H1 (cell line): ENCODE measurements at regions not wholly inside any gene's neighbourhood (a gene's known extent, or its start where the extent isn't known, plus 50 kb on each side); places are given as distances from the start of the nearest gene placed in this dataset.

Experiments
- BACH1 ChIP-seq: IDR thresholded peaks from 2 replicates; pipeline ENCODE4 v1.6.1; 2012; ENCODE audit warnings: low read length, improper control_type of control experiment
- CBX5 ChIP-seq: fragments of 300-800, 300-1000 bp; sonication (generic); IDR thresholded peaks from 2 replicates; pipeline ENCODE4 v1.7.1; 2016; ENCODE audit warnings: antibody characterized with exemption, low read length, low read depth
- CHD1 ChIP-seq: IDR thresholded peaks from 2 replicates; pipeline ENCODE4 v1.6.1; 2012; ENCODE audit warnings: low read depth, low read length, improper control_type of control experiment
- EZH2 ChIP-seq: fragments of 200-600 bp; sonication (generic); IDR thresholded peaks from 2 replicates; pipeline ENCODE4 v1.7.1; 2012; ENCODE audit warnings: low read depth, mild to moderate bottlenecking, moderate library complexity, low read length, inconsistent platforms; ENCODE audit not compliant: severe bottlenecking
- KDM1A ChIP-seq: fragments of 200-600, 300-600 bp; sonication (generic); IDR thresholded peaks from 2 replicates; pipeline ENCODE4 v1.7.1; 2016; ENCODE audit warnings: mild to moderate bottlenecking, low read length, borderline replicate concordance
- YY1 ChIP-seq: IDR thresholded peaks from 2 replicates; pipeline ENCODE4 v1.6.1; 2011; ENCODE audit warnings: low read depth, mild to moderate bottlenecking, low read length

DNA sequence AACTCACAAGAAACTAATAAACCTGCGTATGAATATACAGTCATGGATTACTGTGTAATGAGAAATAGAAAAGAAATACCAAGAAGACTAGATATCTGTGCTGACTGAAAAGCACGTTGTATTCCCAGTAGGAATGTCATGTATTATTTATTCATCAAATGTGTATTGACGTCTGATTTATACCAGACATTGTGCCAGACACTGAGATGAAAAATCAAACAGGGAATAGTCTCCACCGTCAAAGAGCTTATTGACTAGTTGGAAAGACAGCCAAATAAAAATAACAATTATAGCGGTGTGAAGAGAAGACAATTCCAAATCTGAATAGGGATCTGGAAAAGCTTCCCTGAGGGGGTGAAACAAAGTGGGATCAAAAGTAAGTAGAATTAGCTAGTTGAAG is 687.6 kb downstream of the C4orf33 start (continued):
- TF ChIP-seq BACH1 (no peak), CBX5 (no peak), EZH2 (no peak), CHD1 (no peak), KDM1A (no peak), YY1 (no peak)
